ENCODE measurements at regions not wholly inside any gene's neighbourhood (a gene's known extent, or its start where the extent isn't known, plus 50 kb on each side); places are given as distances from the start of the nearest gene placed in this dataset.

DNA sequence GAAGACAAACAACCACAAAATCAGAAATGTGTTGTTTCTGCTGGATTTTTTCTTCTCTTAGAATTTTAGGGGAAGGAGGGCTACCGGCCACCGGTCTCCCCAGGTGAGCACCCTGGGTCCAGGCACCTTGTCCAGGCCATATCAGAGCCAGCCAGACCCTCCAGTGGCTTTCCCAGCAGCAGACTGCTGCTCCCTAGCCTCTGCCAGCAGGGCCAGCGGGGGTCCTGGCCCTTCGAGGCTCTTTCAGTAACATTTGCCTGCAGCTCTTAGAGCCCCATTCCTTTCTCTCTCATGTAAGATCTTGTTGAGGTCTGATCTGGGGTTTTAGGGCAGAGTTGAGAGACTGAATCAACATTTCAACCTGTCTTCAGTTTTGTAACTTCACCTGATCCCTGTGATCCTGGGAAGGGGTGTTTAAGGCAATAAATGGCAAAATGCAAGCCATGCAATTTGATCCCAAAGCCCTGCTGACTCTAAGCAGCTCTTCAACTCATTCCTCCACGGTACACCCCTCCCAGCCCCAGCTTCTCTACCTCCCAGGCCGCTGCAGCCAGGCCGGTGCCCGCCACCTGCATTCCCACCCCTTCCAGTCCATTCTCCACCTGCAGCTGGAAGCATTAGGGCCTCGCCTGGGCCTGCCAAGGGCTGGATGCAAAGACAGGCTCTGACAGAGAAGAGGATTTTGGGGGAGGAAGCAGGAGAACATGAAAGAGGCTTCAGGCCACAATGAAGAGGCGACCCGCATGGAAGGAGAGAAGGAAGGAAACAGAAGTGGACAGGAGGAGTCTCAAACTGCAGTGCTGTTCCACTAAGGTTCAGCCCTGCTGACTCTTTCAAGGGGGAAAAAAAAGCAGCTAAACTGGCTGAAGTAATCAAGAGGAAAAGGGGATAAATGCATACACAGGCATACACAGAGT, 113.0 kb upstream of the FGF3 start:
- no peak for DNase-seq (ENCODE audit: low read depth)

DNA sequence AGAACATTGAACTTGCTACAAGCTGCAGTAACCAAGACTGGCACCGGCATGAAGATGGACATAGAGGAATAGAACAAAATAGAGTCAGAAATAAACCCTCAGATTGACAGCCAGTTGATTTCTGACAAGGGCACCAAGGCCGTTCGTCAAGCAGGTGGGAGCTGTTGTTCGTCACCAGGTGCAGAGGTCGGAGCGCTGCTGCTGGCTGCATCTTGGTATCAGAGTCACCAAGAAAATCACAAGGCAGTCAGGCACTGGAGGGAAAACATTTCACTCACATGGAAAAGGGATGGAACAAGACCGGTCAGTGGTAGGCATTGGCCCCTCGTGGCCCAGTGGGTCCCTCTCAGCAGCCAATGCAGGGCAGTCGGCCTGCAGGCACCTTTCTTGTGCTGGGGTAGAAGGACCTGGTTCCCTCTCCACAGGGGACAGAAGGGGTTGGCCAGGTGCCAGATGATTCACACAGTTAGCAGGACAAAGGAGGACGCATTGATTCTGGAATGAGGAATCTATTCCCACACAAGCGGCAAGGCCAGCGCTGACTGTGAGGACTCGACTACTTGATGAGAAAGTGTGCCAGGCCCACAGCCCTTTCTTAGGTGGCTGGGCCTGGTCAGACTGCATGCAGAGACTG, 115.8 kb upstream of the FGF3 start:
- DNase-seq (ENCODE audit: low read depth), result no peak

DNA sequence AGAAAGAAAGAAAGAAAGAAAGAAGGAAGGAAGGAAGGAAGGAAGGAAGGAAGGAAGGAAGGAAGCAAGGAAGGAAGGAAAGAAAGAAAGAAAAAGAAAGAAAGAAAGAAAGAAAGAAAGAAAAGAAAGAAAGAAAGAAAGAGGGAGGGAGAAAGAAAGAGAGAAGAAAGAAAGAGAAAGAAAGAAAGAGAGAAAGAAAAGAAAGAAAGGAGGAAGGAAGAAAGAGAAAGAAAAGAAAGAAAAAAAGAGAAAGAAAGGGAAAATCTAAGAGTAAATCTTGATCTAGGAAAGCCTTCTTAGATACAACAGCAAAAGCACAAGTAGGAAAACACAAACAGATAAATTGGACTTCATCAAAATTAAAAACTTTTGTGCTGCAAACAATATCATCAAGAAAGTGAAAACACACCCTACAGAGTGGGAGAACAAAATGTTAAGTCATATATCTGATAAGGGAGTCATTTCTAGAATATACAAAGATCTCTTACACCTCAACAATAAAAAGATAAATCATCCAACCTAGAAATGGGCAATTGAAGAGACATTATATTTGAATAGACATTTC, 116.8 kb upstream of the FGF3 start:
- no peak for DNase-seq (ENCODE audit: low read depth)

DNA sequence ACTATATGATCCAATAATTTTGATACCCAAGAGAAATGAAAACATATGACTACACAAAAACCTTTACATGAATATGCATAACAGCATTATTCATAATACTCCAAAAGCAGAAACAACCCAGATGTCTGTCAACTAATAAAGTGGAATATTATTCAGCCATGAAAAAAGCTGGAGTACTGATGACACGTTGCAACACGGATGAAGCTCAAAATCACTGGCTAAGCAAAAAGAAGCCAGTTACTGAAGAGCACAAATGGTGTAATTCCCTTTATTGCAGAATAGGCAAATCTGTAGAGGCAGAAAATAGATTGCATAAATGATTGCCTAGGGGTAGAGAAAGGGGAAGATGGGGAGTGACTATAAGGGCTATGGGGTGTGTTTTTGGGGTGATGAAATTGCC, 117.6 kb upstream of the FGF3 start:
- no peak for DNase-seq (ENCODE audit: low read depth)

DNA sequence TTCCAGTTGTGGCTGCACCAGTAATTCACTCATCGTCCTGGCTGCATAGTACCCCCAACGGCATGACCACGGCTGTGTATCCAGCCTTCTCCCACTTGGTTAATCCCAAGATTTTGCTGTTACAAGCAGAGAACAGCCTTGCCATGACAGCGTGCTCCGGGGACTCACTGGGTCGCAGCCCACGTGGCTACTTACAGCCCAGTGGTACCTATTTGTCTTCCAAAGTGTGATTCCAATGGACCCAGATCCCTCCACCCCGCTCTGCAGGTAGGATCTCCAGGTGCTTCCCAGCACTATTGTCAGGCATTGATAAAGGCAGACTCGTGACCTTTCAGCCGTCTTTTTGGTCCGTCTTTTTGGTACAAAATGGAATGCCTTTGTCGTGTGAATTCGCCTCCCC, 119.0 kb upstream of the FGF3 start:
- DNase-seq (ENCODE audit: low read depth), result no peak

DNA sequence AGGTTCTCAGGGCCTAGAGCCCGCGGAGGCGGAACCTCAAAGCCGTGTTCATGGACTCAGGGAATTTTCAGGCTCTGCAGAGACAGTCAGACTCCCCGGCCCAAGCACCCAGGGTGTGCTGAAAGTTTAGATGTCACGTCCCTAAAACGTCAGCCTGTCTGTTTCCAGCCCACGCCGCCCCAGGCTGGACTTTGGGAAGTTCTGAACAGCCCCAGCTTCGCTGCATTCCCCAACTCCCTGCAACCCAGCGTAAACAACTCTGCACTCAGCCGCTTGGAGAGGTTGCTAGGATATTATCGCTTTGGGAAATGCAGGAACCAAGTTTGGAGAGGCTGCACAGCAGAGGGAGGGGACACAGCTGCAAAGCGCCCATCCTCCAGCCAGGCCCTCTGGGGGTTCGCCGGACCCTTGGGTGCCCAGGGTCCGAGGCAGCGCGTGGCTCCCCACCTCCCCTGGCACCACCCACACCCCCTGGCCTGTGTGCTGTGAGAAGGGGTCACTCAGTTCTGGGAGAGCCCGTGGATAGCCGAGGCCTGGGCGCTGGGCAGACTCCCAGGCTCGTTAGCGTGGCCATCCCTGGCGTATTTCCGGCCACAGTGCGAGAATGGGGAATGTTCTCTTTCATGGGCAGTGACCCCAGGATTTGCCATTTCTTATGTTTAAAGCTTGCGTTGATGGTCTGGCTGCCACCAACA, 120.5 kb upstream of the FGF3 start:
- no peak for DNase-seq (ENCODE audit: low read depth)

DNA sequence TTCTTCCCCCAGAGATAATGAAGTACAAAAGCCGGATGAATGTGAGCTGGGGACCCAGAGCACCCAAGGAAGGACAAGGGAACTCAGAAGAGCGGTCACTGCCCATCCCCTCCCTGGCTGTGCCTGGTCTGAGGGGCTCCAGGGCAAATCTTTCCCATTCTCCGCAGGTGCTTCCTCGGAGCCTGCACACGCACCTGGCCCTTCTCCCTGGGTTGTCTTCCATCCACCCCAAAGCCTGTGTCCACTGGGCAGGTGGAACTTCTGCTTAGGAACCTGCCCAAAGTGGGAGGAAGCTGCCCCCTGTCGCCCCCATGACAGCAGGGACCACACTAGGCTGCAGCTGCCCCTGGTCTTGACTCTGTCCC, 121.0 kb upstream of the FGF3 start:
- no peak for DNase-seq (ENCODE audit: low read depth)

DNA sequence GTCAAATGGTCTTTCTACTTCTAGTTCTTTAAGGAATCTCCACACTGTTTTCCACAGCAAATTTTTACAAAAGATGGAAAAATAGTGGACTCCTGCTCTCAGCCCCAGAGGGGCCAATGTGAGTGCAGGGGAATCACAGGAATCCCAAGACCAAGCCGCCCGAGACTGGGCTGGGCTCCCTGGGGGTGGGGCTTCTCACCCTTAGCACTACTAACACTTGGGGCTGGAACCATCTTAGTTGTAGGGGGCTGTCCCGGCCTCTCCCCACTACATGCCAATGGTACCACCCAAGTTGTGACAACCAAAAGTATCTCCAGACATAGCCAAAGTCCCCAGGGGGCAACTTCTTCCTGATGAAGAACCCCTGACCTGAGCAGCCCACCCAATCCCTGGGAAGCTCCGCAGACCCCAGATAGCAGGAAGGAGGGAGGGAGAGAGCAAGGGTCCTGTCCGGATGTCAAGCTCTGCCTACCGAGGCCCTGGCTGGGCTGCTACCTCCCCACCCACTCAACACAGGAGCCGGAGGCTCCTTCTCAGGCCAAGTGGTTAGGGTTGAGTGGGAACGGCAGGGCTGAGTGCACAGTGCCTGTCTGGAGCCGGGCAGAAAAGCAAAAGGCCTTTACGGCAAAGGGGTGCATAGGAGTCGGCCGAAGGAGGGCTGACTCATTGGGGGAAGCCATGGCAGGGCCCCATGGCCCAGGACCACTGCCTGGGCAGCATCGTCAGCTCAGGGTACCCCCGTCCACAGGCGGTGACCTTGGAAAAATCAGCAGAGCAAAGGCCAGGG, 122.5 kb upstream of the FGF3 start:
- DNase-seq (ENCODE audit: low read depth), result no peak

DNA sequence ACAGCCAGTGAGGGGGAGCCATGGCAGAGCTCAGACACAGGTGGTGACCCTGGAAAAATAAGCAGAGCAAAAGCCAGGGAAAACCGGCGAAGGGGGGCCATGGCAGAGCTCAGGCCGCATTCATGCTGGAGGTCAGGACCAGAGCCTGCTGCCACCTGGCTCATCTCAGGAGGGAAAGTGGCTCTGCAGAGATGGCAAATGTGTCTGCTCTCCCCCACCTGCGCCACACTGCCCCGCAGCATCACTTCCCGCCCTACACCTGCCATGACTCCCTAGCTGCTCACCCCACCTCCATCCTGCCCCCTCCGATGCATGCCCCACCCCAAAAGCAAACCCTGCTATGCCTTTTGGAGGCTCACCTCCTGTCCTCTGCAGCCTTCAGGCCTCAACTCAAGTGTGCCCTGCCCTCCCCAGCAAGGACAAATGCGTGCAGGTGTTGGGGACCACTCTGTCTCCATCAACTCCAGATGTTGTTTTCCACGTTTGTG, 123.2 kb upstream of the FGF3 start:
- DNase-seq (ENCODE audit: low read depth), result no peak

DNA sequence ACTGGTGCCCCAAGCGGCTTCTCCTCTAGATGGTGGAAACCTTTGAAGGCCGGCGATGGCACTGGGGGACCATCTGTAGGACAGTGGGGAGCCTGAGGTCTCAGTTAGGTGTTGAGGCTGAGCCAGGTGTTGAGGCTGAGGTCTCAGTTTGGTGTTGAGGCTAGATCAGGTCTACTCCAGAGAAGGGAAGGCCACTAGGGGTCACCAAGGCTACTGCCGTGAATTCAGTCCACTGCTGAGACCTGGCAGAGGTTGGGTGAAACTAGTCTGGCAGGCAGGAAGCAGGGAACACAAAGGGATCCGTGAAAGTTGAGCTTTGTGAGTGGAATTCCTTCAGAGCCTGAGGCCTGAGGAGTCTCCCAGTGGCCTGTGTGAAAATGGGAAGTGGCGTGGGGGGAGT, 123.8 kb upstream of the FGF3 start:
- no peak for DNase-seq (ENCODE audit: low read depth)

DNA sequence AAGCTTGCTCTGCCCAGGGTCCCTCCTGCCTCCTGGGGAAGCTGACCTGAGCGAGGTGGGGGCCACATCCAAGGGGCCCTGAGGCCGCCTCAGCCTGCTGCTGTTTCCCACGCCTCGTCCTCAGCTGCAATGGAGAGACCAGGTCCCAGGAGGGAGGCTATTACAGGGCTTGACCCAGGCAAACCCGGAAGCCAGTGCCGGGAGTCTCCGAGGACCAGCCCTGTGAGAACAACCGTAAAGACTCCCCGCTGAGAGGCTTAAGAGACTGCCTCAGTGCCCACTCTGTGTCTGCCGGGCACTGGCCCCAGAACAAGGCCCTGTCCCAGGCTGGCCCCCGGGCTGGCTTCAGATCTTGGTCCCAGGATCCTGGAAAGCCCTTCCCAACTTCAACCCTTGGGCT, 124.3 kb upstream of the FGF3 start:
- no peak for DNase-seq (ENCODE audit: low read depth)

DNA sequence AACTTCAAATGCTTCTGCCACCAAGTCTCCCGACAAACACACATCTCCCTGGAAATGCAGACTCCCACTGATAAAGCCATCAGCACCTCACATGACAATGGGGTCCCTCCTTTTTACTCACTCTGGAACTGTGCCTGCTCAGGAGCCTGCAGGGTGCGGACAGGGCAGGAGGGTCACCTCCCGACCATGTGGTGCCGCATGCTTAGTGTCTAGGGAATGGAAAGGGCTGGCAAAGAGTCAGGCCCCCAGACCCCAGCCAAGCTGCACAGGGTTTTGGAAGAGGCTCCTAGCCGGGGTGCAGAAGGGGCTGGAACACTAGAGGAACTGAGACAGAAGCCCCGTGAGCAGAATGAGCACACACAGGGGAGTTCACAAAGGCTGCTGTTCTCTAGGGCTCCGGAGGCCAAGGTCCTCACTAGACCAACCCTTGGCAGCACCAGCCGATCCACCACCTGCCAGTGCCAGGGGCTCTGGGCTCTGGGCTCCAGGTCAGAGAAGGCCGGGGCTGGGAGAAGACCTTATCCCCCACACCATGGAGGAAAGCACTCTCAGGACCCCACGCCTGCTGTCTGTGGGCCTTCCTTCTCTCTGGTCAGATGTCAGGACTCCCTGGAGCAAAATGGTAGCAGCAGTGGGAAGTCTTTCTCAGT, 125.1 kb upstream of the FGF3 start:
- no peak for DNase-seq (ENCODE audit: low read depth)

DNA sequence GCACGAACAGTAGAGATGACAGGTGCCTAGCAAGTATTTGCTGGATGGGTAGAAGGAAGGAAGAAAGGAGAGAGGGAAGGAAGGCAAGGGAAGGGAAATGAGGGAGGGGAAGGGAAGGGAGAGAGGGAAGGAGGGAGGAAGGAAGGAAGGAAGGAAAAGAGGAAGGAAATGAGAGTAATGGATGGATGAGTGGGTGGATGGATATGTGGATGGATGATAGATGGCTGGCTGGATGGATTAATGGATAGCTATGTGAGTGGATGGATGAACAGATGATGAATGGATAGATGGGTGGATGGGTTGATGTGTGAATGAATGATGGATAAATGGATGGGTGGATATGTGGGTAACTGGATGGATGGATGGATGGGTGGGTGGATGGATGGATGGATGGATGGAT, 125.9 kb upstream of the FGF3 start:
- DNase-seq (ENCODE audit: low read depth), result no peak

DNA sequence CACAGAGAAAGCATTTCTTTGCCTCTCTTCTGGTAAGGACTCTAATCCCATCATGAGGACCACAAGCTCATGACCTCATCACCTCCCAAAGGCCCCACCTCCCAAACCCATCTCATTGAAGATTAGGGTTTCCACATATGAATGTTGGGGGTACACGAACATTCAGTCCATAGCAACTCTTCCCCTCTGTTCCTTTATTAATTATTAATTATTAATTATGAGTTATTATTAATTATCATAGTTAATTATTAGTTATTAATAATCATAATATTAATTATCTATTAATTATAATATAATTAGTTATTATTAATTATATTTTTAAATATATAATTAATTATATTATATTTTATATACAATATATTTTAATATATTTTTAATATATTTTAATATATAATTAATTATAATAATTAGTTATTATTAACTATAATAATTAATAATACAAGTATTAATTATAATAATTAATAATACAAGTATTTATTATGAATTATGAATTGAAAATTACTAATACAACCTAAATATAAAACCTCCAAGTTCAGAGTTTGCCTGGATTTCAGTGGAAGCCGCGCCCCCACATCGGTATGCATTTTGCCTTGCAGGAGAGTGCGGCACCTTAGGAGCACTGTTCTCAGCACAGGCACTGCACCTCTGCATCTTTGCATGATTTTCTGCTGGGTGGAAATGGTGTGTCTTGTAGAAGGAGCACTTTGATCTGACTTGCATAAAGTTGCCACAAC, 128.0 kb upstream of the FGF3 start:
- no peak for DNase-seq (ENCODE audit: low read depth)

DNA sequence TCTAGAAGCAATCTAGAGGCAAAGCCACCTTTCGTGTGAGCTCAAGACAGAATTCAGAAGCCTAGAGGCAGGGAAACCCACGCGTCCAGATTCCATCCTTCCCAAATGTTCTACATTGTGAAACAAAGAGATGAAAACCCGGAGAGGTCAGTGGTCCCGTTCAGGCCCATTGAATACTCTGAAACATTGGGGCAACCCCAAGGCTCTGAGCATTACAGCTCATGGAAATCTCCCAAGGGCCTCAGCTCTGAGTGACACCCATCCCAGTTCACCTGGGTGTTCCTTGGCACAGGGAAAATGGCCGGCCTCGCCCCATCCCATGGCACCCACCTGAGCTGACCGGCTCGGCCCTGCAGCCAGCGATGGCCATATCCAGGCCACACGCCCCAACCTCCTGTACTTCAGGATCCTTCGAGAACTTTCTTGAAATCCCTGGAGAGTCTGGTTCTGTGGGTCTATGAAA, 128.6 kb upstream of the FGF3 start:
- DNase-seq (ENCODE audit: low read depth), result no peak

DNA sequence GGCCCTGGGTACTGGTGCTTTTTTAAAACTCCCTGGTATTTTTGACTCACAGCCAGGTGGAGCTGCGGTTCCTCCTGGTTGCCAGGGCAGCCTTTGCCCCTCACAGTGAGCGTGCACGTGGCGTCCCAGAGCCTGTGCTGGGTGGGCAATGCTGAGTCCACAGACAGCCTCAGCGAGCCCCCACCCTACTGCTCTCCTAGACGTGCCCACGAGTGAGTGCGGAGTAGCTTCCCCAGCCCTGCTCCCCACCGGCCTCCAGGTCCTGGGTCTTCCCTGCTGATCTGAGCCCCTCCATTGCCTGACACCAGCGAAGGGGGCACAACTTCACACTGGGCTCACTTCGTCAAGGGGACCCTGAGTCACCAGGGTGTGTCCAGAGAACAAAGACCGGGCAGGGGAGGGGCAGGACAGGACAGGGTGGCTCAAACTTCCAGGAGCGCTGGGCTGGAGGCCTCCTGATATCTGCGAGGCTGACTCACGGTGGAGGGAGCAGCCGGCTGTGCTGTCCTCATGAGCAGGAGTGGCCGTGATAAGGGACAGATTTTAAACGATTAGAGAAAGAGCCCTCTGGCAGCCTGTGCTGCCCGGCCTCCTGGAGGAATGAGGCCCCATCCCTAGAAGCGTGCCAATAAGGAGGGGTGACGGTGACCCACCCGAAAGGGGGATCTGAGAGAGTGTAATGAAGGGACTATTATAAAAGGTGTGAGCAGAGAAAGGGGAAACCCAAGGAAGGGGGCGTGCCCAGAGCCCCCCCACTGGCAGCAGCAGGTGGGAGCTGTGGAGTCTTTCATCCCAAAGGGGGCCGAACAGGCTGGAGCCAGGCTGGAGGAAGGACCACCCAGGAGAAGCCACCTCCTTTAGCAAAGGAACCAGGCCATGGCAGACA, 129.3 kb upstream of the FGF3 start:
- DNase-seq (ENCODE audit: low read depth), result no peak

DNA sequence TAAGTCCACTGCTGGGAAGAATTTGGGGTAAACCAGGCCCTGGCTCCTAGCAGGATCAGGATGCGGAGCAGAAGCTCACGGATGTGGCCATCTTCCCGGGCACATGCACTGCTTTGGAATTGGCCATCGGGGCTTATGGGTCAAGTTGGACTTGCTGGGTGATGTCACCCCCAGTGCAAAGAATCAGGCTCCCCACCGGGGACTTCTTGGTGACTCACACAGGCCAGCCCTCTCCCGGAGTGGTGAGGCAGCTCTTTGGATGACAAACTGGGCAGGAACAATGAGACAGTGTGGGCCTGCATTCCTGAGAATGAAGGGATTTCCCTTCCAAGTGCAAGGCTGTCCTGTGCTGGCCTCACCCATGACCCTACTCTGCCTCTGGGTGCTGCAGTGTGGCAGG, 128.8 kb upstream of the ANO1 start:
- peak; percentile 20 for DNase-seq (ENCODE audit: low read depth)

DNA sequence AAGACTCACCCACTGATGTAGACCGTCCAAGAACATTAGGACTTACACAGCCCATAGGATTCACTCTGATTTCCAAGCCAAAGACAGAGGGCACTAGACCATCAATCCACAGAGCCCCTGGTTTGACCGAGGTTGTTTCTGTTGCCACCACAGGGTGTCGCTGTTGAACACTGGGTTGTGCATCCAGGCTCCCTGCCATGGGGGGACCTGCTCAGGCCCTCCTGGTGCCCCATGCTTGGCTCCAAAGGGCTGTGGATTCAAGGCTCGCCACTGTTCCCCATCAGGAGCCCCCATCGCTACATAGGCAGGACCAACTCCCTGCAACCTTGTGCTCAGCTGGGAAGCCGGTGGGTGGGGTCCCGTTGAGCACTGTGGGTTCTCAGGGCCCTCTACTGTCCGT, 128.0 kb upstream of the ANO1 start:
- DNase-seq (ENCODE audit: low read depth), result no peak

DNA sequence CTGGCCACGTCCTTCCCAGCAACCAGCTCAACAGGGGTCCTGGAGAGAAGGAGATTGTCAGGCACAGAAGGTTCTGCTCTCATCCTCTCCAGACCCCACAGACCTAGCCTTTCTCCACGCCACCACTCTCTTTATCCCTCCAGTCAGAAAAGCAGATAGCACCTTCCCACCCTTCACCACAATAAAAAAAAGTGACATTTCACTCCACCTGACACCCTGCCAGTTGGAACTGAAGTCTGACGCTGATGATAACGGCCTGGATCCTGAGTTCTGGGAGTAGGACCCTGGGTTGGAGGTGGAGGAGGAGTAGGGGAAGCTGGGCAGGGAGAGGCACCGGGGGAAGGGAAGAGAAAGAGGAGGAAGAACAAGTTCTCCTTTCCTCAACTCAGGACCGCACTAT, 127.5 kb upstream of the ANO1 start:
- DNase-seq (ENCODE audit: low read depth), result no peak

DNA sequence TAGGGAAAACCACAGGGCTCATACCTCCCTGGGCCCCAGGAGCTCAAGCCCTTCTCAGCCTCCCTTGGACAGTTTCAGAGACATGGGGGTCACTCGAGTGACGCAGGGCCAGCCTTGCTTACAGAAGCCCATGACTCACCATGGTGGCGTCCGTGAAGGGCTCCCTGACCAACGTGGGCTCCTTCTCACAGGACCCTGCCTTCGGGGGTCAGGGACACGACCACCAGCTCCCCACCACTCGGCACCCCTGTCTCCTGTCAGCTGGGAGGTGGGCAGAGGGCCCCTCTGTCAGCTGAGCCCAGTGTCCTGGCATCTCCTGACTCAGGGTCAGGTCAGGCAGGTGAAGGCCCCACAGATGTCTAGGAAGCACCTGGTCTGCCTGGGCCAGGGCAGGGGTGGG, 126.3 kb upstream of the ANO1 start:
- DNase-seq (ENCODE audit: low read depth), result no peak

Measured in fibroblast of gingiva (primary cell).